PFSK-1 (cell line): ENCODE measurements at regions not wholly inside any gene's neighbourhood (a gene's known extent, or its start where the extent isn't known, plus 50 kb on each side); places are given as distances from the start of the nearest gene placed in this dataset.

Source experiments
- FOXP2 ChIP-seq: optimal IDR thresholded peaks from 2 replicates; pipeline ENCODE3; 2011; ENCODE audit warnings: borderline replicate concordance, control low read depth, inconsistent platforms; ENCODE audit not compliant: insufficient read depth; ENCODE audit errors: extremely low read length, extremely low read depth
- POLR2AphosphoS5 ChIP-seq: IDR thresholded peaks from 2 replicates; pipeline ENCODE4 v1.6.1; 2012; ENCODE audit warnings: low read depth, mild to moderate bottlenecking, control low read depth, low read length, moderate library complexity
- SIN3A ChIP-seq: IDR thresholded peaks from 2 replicates; pipeline ENCODE4 v1.6.1; 2012; ENCODE audit warnings: mild to moderate bottlenecking, low read length, moderate library complexity, borderline replicate concordance; ENCODE audit not compliant: insufficient read depth
- TAF1 ChIP-seq: IDR thresholded peaks from 2 replicates; pipeline ENCODE4 v1.6.1; 2012; ENCODE audit warnings: low read length, control low read depth, borderline replicate concordance; ENCODE audit not compliant: insufficient read depth
- TF ChIP-seq, protein P1 (sequence below), 2 experiments: IDR thresholded peaks; 2 replicates each; pipeline versions ENCODE4 v1.6.1 to v1.8.0; 2011 to 2012; ENCODE audit warnings: low read depth in 2 of 2, low read length in 2 of 2, control low read depth in 1 of 2, inconsistent platforms in 1 of 2, mild to moderate bottlenecking in 1 of 2, moderate library complexity in 1 of 2; ENCODE audit not compliant: insufficient read depth in 1 of 2

DNA sequence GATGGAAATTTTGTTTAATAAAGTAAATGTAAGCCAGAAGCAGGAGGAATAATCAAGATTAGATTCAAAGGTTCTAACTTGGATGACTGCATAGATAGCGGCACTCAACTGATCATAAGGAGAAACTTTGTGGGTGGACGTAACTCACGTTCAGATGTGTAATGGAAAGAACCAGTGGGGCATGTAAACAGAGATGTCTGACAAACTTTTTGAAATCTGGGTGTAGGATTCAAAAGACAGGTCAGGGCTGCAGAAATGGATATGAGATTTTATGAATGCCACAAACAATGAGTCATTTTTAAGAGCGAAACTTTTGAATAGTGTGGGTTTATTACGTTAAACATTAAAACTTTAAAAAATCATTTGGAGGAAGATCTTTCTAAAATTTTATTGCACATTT lies 375.6 kb downstream of the GBA3 start:
- TF ChIP-seq, protein P1, sequence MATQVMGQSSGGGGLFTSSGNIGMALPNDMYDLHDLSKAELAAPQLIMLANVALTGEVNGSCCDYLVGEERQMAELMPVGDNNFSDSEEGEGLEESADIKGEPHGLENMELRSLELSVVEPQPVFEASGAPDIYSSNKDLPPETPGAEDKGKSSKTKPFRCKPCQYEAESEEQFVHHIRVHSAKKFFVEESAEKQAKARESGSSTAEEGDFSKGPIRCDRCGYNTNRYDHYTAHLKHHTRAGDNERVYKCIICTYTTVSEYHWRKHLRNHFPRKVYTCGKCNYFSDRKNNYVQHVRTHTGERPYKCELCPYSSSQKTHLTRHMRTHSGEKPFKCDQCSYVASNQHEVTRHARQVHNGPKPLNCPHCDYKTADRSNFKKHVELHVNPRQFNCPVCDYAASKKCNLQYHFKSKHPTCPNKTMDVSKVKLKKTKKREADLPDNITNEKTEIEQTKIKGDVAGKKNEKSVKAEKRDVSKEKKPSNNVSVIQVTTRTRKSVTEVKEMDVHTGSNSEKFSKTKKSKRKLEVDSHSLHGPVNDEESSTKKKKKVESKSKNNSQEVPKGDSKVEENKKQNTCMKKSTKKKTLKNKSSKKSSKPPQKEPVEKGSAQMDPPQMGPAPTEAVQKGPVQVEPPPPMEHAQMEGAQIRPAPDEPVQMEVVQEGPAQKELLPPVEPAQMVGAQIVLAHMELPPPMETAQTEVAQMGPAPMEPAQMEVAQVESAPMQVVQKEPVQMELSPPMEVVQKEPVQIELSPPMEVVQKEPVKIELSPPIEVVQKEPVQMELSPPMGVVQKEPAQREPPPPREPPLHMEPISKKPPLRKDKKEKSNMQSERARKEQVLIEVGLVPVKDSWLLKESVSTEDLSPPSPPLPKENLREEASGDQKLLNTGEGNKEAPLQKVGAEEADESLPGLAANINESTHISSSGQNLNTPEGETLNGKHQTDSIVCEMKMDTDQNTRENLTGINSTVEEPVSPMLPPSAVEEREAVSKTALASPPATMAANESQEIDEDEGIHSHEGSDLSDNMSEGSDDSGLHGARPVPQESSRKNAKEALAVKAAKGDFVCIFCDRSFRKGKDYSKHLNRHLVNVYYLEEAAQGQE (IDR thresholded peaks at IDR 0.05; ENCODE audit: insufficient read depth in 1 of 2, low read depth in 2 of 2, low read length in 2 of 2), result no peak
- no peak for TF ChIP-seq TAF1
- no peak for TF ChIP-seq POLR2AphosphoS5
- TF ChIP-seq FOXP2, result no peak
- no peak for TF ChIP-seq SIN3A

DNA sequence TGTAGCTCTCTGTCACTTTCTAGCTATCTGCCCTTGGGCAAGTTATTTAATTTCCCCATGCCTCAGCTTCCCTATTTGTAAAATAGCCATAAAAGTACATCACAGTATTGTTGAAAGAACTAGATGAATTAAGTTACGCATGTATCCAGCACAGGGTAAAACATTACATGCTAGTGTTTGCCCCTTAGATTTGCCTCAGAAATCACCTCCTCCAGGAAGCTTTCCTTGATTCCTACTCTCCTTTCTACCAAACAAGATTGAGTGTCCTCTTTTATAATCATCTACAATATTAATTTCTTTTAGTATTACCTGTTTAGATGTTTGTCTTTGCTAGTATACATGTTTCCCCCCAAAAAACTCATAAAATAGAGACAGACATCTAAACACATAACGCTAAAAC lies 369.5 kb downstream of the GBA3 start:
- TF ChIP-seq POLR2AphosphoS5 (no peak), SIN3A (no peak), FOXP2 (no peak), TAF1 (no peak)
- TF ChIP-seq, protein P1 (IDR thresholded peaks at IDR 0.05; ENCODE audit: insufficient read depth in 1 of 2, low read depth in 2 of 2, low read length in 2 of 2), result no peak

DNA sequence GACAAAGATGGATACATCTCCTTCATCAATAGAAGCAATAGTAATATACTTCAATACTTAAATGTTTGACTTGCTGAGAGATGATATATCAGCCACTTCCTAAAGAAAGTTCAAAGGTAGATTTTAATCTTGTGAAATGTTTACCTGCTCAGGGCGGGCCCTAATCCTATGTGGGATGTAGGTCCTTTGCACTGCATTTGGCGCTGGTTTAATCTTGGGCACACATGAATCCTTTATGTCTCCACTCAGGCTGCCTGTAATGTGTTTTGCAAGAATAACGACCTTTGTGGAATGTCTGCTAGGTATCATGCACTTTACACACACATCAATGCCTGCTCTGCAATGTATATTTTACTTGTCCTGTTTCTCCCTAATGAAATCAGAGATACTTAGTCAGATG lies 368.7 kb downstream of the GBA3 start:
- no peak for TF ChIP-seq POLR2AphosphoS5
- TF ChIP-seq SIN3A, result no peak
- no peak for TF ChIP-seq FOXP2
- TF ChIP-seq, protein P1 (IDR thresholded peaks at IDR 0.05; ENCODE audit: insufficient read depth in 1 of 2, low read depth in 2 of 2, low read length in 2 of 2), result no peak
- no peak for TF ChIP-seq TAF1

DNA sequence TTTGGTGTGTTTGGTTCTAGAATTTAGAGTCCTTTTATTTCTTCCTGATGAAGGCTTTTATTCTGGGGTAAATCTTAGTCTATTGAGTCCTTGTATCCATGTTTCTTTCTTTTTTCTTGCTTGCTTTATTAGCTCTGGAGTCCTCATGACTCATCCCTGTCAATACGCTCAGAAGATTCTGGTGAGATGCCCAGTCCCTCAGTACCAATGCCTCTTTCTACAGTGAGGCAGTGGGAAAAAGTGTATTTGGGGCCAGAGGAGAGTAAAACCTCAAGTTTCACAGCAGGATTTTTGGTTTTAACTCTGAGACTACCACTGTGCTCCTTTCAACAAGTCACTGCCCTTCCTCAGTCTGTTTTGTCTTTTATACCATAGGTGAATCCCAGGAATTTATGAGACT lies 368.0 kb downstream of the GBA3 start:
- TF ChIP-seq, protein P1 (IDR thresholded peaks at IDR 0.05; ENCODE audit: insufficient read depth in 1 of 2, low read depth in 2 of 2, low read length in 2 of 2), result no peak
- no peak for TF ChIP-seq FOXP2
- TF ChIP-seq SIN3A, result no peak
- no peak for TF ChIP-seq POLR2AphosphoS5
- no peak for TF ChIP-seq TAF1

DNA sequence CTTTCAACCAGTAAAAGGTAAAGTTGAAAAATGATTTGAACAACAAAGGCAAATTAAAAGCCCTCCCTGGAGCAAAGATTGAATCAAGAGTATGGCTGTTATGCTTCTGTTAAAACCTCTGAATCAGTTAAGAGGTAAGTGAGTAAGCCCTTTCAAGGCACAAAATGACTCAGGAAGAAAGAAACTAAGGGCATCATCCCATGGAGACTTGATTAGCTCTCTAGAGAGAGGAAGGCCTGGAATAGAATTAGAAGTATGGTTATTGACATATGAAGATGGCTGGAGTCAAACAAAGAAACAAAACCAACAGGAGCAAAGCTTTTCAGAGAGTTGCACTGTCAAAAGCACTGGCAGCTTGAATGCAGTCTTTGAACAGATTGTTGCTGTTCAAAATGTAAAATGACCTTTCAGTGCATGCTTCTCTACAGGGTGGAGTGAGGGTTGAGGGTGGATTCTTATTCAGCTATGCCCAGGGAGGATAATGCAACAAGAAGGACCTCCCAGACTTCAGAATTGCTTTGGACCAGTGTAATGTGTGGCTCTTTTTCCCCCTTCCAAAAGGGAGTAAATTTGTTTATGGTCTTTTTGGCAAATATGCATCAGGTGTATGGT lies 365.5 kb downstream of the GBA3 start:
- TF ChIP-seq FOXP2, result no peak
- TF ChIP-seq POLR2AphosphoS5, result no peak
- TF ChIP-seq TAF1, result no peak
- TF ChIP-seq SIN3A, result no peak
- TF ChIP-seq, protein P1 (IDR thresholded peaks at IDR 0.05; ENCODE audit: insufficient read depth in 1 of 2, low read depth in 2 of 2, low read length in 2 of 2), result no peak
